Neural progenitor cell (in vitro differentiated cells): ENCODE measurements at regions not wholly inside any gene's neighbourhood (a gene's known extent, or its start where the extent isn't known, plus 50 kb on each side); places are given as distances from the start of the nearest gene placed in this dataset.

Experiments used
- DNase-seq: peaks from one replicate; pipeline ENCODE4 v3.0.0-alpha.2; 2016; ENCODE audit warnings: low spot score
- H2AFZ ChIP-seq: fragments of 200-600 bp; sonication (generic); replicated peaks from 2 replicates; pipeline ENCODE4 v1.6.1; 2016; ENCODE audit warnings: antibody characterized with exemption
- H3F3A ChIP-seq: fragments of 200-600 bp; sonication (generic); 2 replicates; pipeline ENCODE4 v1.6.1; 2016; ENCODE audit warnings: antibody characterized with exemption, low read depth
- H3K27ac ChIP-seq: fragments of 200-600 bp; sonication (generic); 2 replicates; pipeline ENCODE4 v1.5.1; 2016; ENCODE audit warnings: mild to moderate bottlenecking
- H3K27me3 ChIP-seq: fragments of 200-600 bp; sonication (generic); 2 replicates; pipeline ENCODE4 v1.6.1; 2016; ENCODE audit warnings: mild to moderate bottlenecking, moderate library complexity
- H3K36me3 ChIP-seq: fragments of 200-600 bp; sonication (generic); 2 replicates; pipeline ENCODE4 v1.5.1; 2016
- H3K4me1 ChIP-seq: fragments of 200-600 bp; sonication (generic); 2 replicates; pipeline ENCODE4 v1.6.1; 2016; ENCODE audit warnings: mixed run types
- H3K4me2 ChIP-seq: fragments of 200-600 bp; sonication (generic); 2 replicates; pipeline ENCODE4 v1.6.1; 2016
- H3K4me3 ChIP-seq: fragments of 200-600 bp; sonication (generic); 2 replicates; pipeline ENCODE4 v1.5.1; 2016
- H3K79me2 ChIP-seq: fragments of 200-600 bp; sonication (generic); 2 replicates; pipeline ENCODE4 v1.6.1; 2016; ENCODE audit warnings: low read depth
- H3K9ac ChIP-seq: fragments of 200-600 bp; sonication (generic); 2 replicates; pipeline ENCODE4 v1.6.1; 2016
- H3K9me3 ChIP-seq: fragments of 200-600 bp; sonication (generic); 2 replicates; pipeline ENCODE4 v1.5.1; 2016; ENCODE audit warnings: low read depth
- H4K20me1 ChIP-seq: fragments of 200-600 bp; sonication (generic); 2 replicates; pipeline ENCODE4 v1.6.1; 2016; ENCODE audit warnings: low read depth
- H3K27ac Mint-ChIP-seq: 3 replicates; pipeline ENCODE4 v1.8.0; 2021; ENCODE audit warnings: mixed read lengths
- H3K27me3 Mint-ChIP-seq: 2 replicates; pipeline ENCODE4 v1.8.0; 2022; ENCODE audit warnings: low read depth, mild to moderate bottlenecking, inconsistent platforms, moderate library complexity, mixed read lengths; ENCODE audit not compliant: insufficient read depth
- H3K36me3 Mint-ChIP-seq: 3 replicates; pipeline ENCODE4 v1.8.0; 2021; ENCODE audit warnings: mixed read lengths
- H3K4me1 Mint-ChIP-seq: 3 replicates; pipeline ENCODE4 v1.8.0; 2021; ENCODE audit warnings: mixed read lengths
- H3K4me3 Mint-ChIP-seq: 3 replicates; pipeline ENCODE4 v1.8.0; 2021; ENCODE audit warnings: mild to moderate bottlenecking, moderate library complexity, mixed read lengths
- H3K9me3 Mint-ChIP-seq: 3 replicates; pipeline ENCODE4 v1.8.0; 2020; ENCODE audit warnings: mixed read lengths
- EZH2 ChIP-seq: fragments of 200-600 bp; sonication (generic); IDR thresholded peaks from 2 replicates; pipeline ENCODE4 v1.6.1; 2017; ENCODE audit warnings: antibody characterized with exemption, mild to moderate bottlenecking, moderate library complexity
- EZH2phosphoT487 ChIP-seq: fragments of 200-600 bp; sonication (generic); IDR thresholded peaks from 2 replicates; pipeline ENCODE4 v1.6.1; 2017; ENCODE audit warnings: antibody characterized with exemption
- TF ChIP-seq, protein P1 (sequence below): fragments of 200-600 bp; sonication (generic); IDR thresholded peaks from 2 replicates; pipeline ENCODE4 v1.5.1; 2017; ENCODE audit warnings: antibody characterized with exemption, mild to moderate bottlenecking

DNA sequence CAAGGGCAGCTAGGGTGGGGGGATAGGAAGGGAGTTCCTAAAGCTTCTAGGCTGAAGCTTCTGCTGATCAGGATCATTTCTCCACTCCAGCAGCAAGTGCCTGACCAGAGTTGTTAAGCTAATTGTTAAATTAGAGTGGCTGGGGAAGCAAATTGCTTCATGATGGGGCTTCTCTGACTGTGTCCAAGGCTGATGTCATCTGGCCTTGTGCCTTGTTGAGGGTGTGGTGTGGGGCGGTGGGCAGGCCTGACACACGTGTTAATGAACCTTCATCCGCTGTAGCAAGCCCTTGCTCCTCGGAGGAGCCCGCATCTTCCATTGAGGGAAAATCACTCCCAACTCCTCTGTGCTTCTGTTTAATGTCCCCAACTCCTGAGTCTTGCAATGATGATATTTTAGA, 84.3 kb upstream of the ROPN1 start:
- Histone ChIP-seq H3K36me3 (no peaks in the 10 kb centered on the region), H3K27ac (no peak overlapping the region), H4K20me1 (no peaks in the 10 kb centered on the region), H2AFZ (no peak overlapping the region), H3F3A (no peaks in the 10 kb centered on the region), H3K4me3 (no peak overlapping the region), H3K4me2 (no peak overlapping the region), H3K9me3 (no peaks in the 10 kb centered on the region), H3K9ac (no peak overlapping the region), H3K4me1 (peaks cover 4% of the 10 kb centered on the region), H3K27me3 (no peaks in the 10 kb centered on the region), H3K79me2 (no peaks in the 10 kb centered on the region)
- Mint-ChIP-seq H3K4me3 (no peak overlapping the region), H3K36me3 (no peaks in the 10 kb centered on the region), H3K4me1 (peaks cover 6% of the 10 kb centered on the region), H3K27me3 (no peaks in the 10 kb centered on the region), H3K9me3 (no peaks in the 10 kb centered on the region), H3K27ac (no peak overlapping the region)
- DNase-seq, result no peak
- TF ChIP-seq EZH2 (no peak), EZH2phosphoT487 (no peak)
- TF ChIP-seq, protein P1, sequence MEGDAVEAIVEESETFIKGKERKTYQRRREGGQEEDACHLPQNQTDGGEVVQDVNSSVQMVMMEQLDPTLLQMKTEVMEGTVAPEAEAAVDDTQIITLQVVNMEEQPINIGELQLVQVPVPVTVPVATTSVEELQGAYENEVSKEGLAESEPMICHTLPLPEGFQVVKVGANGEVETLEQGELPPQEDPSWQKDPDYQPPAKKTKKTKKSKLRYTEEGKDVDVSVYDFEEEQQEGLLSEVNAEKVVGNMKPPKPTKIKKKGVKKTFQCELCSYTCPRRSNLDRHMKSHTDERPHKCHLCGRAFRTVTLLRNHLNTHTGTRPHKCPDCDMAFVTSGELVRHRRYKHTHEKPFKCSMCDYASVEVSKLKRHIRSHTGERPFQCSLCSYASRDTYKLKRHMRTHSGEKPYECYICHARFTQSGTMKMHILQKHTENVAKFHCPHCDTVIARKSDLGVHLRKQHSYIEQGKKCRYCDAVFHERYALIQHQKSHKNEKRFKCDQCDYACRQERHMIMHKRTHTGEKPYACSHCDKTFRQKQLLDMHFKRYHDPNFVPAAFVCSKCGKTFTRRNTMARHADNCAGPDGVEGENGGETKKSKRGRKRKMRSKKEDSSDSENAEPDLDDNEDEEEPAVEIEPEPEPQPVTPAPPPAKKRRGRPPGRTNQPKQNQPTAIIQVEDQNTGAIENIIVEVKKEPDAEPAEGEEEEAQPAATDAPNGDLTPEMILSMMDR, result no peak

DNA sequence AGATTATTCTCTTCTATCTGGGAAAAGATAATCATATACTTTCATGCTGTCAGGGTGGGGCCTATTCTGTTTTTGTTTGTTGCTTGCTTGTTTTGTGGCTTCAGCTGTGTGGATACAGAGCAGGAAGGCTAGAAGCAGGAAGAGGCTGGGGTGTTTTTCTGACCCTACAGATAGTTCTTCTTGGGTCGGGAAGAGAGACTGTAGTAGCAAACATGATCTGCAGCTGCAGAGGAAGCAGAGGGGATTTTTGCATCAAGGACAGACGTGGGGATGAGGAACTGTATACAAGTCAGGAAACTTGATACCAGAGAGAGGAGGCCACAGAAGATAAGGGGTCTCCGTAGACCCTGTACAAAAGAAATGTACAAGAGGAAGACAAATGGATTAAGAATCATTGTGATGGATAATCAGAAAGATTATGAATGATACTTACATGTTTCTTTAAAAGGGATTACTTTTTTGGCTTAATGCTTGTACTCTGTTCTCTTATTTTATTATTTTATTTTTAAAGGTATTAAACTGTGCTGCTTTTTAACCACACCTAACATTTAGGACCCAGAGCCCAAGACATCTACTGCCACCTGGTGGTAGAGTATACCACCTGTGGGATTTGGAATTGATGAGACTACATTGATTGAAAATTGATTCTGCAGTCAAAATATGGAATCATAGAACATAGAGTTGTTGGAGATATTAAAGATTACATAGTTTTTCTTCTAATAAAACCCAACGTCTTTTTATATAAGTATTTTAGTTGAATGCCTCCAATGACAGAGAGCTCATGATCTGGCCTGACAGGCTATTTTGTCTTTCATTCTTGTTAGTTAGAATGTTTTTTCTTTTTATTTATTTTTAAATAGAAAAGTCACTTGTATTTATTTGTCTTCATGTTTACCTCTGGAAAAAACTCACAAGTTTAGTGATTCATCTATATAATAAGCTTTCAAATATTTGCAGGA, 87.3 kb upstream of the ROPN1 start:
- peak; percentile 75 for DNase-seq
- H4K20me1 ChIP-seq, result no peaks in the 10 kb centered on the region
- no peak overlapping the region for H3K9ac ChIP-seq
- no peak overlapping the region for H3K27ac ChIP-seq
- no peak for TF ChIP-seq EZH2
- TF ChIP-seq, protein P1, result peak; percentile 89
- H3K4me1 ChIP-seq, result peaks cover 4% of the 10 kb centered on the region
- Mint-ChIP-seq H3K9me3 (no peaks in the 10 kb centered on the region), H3K27ac (no peak overlapping the region), H3K4me3 (no peak overlapping the region), H3K27me3 (no peaks in the 10 kb centered on the region), H3K36me3 (no peaks in the 10 kb centered on the region), H3K4me1 (peaks cover 6% of the 10 kb centered on the region)
- H3K4me2 ChIP-seq, result no peak overlapping the region
- no peaks in the 10 kb centered on the region for H3K27me3 ChIP-seq
- no peaks in the 10 kb centered on the region for H3F3A ChIP-seq
- H3K9me3 ChIP-seq, result no peaks in the 10 kb centered on the region
- H3K4me3 ChIP-seq, result no peak overlapping the region
- no peaks in the 10 kb centered on the region for H3K79me2 ChIP-seq
- no peak overlapping the region for H2AFZ ChIP-seq
- no peaks in the 10 kb centered on the region for H3K36me3 ChIP-seq

DNA sequence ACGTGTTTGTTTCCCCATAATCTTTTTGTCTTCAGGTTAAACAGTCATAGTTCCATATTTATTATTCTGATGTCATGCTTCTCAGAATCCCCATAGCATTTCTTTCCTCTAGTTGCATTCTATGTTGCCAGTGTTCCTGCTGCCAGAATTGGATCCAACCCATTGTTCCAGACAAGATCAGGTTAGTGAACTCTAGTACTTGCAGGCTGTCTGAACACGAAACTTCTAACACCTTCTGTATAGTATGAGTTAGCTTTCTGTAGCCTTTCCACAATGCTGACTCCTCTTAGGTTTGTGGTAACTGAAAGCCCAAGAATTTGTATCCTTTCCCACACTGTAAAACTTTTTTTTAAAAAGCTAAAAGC, 88.0 kb upstream of the ROPN1 start:
- no peaks in the 10 kb centered on the region for H3K36me3 Mint-ChIP-seq
- H3K27me3 Mint-ChIP-seq, result no peaks in the 10 kb centered on the region
- H3K9me3 Mint-ChIP-seq, result no peaks in the 10 kb centered on the region
- H2AFZ ChIP-seq, result no peak overlapping the region
- no peak overlapping the region for H3K4me2 ChIP-seq
- H3K4me1 Mint-ChIP-seq, result peaks cover 6% of the 10 kb centered on the region
- no peak for DNase-seq
- no peak overlapping the region for H3K27ac ChIP-seq
- H3K4me3 Mint-ChIP-seq, result no peak overlapping the region
- H3K79me2 ChIP-seq, result no peaks in the 10 kb centered on the region
- no peaks in the 10 kb centered on the region for H3F3A ChIP-seq
- no peaks in the 10 kb centered on the region for H3K27me3 ChIP-seq
- no peak overlapping the region for H3K9ac ChIP-seq
- H3K4me3 ChIP-seq, result no peak overlapping the region
- no peaks in the 10 kb centered on the region for H3K36me3 ChIP-seq
- TF ChIP-seq, protein P1, result no peak
- TF ChIP-seq EZH2, result no peak
- H3K9me3 ChIP-seq, result no peaks in the 10 kb centered on the region
- no peak overlapping the region for H3K27ac Mint-ChIP-seq
- H3K4me1 ChIP-seq, result peaks cover 4% of the 10 kb centered on the region
- no peaks in the 10 kb centered on the region for H4K20me1 ChIP-seq
